Calu3 (cell line): ENCODE measurements at regions not wholly inside any gene's neighbourhood (a gene's known extent, or its start where the extent isn't known, plus 50 kb on each side); places are given as distances from the start of the nearest gene placed in this dataset.

Source experiments
- BruUV-seq: library from RNA; stranded (reverse); fragments of 400-500 nt; replicated peaks from 2 replicates; lab custom pipeline; 2021; lab: Mats Ljungman, UMichigan
- CTCF ChIA-PET: fragments of 300-600 bp; sonication (Branson Sonifier 250); formaldehyde crosslinking; loops from one replicate; lab custom pipeline; 2022; ENCODE audit warnings: antibody characterized with exemption; lab: Charles Lee
- DNase-seq: peaks from one replicate; pipeline ENCODE4 v3.0.0; 2022
- H3K27ac Mint-ChIP-seq: one replicate; pipeline ENCODE4 v1.8.0; 2022; ENCODE audit warnings: mixed read lengths; ENCODE audit not compliant: unreplicated experiment
- H3K27me3 Mint-ChIP-seq: one replicate; pipeline ENCODE4 v1.8.0; 2022; ENCODE audit warnings: mixed read lengths; ENCODE audit not compliant: unreplicated experiment
- H3K36me3 Mint-ChIP-seq: one replicate; pipeline ENCODE4 v1.8.0; 2022; ENCODE audit warnings: mild to moderate bottlenecking, moderate library complexity, mixed read lengths; ENCODE audit not compliant: insufficient read depth, unreplicated experiment
- H3K4me1 Mint-ChIP-seq: one replicate; pipeline ENCODE4 v1.8.0; 2022; ENCODE audit warnings: mild to moderate bottlenecking, low read depth, mixed read lengths; ENCODE audit not compliant: unreplicated experiment
- H3K4me3 Mint-ChIP-seq: one replicate; pipeline ENCODE4 v1.8.0; 2022; ENCODE audit warnings: mild to moderate bottlenecking, low read depth, moderate library complexity, mixed read lengths; ENCODE audit not compliant: unreplicated experiment
- H3K9me3 Mint-ChIP-seq: one replicate; pipeline ENCODE4 v1.8.0; 2022; ENCODE audit warnings: low read depth, mixed read lengths; ENCODE audit not compliant: unreplicated experiment
- intact Hi-C: fragments of 100-400 bp; cut with micrococcal nuclease; formaldehyde crosslinking; loops from one replicate; pipeline ENCODE4 v1.10.0; 2022; ENCODE audit not compliant: unreplicated experiment
- TF ChIP-seq, protein P1 (sequence below): fragments of 200-600 bp; IDR thresholded peaks from one replicate; pipeline ENCODE4 v1.8.0; 2022; ENCODE audit warnings: antibody characterized with exemption; ENCODE audit not compliant: unreplicated experiment

DNA sequence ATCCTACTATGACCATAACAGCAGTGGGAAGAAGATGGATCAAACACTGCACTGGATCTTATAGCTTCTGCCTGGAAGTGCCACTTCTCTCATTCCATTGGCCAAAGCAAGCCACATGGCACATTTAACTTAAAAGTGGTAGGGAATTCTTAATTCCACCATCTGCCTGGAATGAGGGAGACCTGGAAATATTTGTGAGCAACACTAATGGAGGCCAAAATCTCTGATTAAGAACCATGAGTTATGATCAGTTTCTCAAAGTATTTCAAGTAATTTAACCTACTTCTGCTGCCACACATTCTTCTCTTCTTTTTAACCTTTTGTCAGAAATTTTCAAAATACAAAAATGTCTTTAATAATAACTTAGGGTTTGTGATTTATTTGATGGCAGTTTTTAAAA is 154.0 kb upstream of the C1orf87 start:
- Mint-ChIP-seq H3K27ac (peak overlapping the region; percentile 27), H3K4me3 (no peak overlapping the region), H3K36me3 (no peaks in the 10 kb centered on the region), H3K4me1 (no peaks in the 10 kb centered on the region), H3K27me3 (no peaks in the 10 kb centered on the region), H3K9me3 (peaks cover 3% of the 10 kb centered on the region)
- intact Hi-C loops: no loop called here
- TF ChIP-seq, protein P1, sequence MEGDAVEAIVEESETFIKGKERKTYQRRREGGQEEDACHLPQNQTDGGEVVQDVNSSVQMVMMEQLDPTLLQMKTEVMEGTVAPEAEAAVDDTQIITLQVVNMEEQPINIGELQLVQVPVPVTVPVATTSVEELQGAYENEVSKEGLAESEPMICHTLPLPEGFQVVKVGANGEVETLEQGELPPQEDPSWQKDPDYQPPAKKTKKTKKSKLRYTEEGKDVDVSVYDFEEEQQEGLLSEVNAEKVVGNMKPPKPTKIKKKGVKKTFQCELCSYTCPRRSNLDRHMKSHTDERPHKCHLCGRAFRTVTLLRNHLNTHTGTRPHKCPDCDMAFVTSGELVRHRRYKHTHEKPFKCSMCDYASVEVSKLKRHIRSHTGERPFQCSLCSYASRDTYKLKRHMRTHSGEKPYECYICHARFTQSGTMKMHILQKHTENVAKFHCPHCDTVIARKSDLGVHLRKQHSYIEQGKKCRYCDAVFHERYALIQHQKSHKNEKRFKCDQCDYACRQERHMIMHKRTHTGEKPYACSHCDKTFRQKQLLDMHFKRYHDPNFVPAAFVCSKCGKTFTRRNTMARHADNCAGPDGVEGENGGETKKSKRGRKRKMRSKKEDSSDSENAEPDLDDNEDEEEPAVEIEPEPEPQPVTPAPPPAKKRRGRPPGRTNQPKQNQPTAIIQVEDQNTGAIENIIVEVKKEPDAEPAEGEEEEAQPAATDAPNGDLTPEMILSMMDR: no peak
- BruUV-seq: no TSS peak
- no peak for DNase-seq
- CTCF ChIA-PET: no interaction called here

DNA sequence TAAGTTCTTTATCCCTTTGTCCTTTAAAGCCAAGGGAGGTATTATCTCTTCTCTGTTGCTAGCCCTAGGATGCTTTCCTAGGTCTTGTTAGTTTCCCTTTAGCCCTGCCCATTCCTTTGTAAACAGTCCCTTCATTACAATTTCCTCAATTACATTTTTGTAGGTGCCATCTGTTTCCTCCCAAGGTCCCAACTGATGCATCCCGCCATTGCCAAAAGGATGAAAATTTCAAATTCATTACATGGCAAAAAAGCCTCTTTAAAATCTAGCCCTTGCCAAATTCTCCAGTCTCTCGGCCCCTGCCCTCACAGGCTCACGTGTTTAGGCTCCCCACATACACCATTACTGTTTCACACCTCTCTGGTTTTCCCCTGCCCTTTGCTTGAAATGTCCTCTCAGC is 151.9 kb upstream of the C1orf87 start:
- TF ChIP-seq, protein P1: no peak
- BruUV-seq: no TSS peak
- no peak for DNase-seq
- Mint-ChIP-seq H3K36me3 (no peaks in the 10 kb centered on the region), H3K4me1 (no peaks in the 10 kb centered on the region), H3K9me3 (peaks cover 3% of the 10 kb centered on the region), H3K27me3 (no peaks in the 10 kb centered on the region), H3K27ac (no peak overlapping the region), H3K4me3 (no peak overlapping the region)
- intact Hi-C loops: no loop called here
- CTCF ChIA-PET: no interaction called here

DNA sequence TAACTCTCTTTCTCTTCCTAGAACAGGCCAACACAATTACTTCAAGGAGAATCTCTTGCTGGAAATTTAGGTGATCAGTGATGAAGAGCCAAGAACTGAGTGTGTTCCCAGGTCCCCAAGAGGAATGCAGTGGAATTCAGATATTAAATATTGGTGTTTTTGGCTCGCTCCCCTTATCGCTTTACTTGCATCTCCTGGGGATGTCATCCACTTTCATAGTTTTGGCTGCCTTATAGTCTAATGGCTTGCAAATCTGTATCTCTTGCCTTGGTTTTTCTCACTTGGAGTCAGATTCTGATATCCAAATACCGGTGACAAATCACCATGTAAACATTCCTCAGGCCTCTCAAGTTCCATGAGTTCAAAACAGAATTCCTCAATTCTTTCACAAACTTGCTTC is 151.0 kb upstream of the C1orf87 start:
- no peak for DNase-seq
- intact Hi-C loops: no loop called here
- Mint-ChIP-seq H3K36me3 (no peaks in the 10 kb centered on the region), H3K27me3 (no peaks in the 10 kb centered on the region), H3K27ac (no peak overlapping the region), H3K4me1 (no peaks in the 10 kb centered on the region), H3K4me3 (no peak overlapping the region), H3K9me3 (peaks cover 3% of the 10 kb centered on the region)
- CTCF ChIA-PET: no interaction called here
- TF ChIP-seq, protein P1: no peak
- no TSS peak for BruUV-seq

DNA sequence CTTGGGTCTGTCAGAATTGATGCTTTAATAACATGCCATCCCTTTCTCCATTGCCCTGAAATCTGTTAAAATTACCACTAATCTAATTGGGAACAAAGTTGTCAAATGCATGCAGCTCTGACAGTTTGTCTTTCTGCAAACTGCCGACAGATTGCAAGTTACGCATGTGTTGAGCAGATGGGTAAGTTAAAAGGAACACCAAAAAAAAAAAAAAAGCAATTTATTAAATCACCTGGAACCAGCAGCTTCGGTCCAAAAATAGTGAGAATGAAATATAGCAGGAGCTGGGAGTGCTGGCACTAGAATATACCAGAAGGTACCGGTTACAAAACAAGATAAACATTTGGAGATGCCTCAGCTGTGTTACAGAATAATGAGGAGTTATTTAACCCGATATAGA is 149.6 kb upstream of the C1orf87 start:
- Mint-ChIP-seq H3K9me3 (peaks cover 5% of the 10 kb centered on the region), H3K27ac (no peak overlapping the region), H3K4me1 (no peaks in the 10 kb centered on the region), H3K27me3 (no peaks in the 10 kb centered on the region), H3K36me3 (no peaks in the 10 kb centered on the region), H3K4me3 (no peak overlapping the region)
- DNase-seq: no peak
- intact Hi-C loops: no loop called here
- TF ChIP-seq, protein P1: no peak
- CTCF ChIA-PET: no interaction called here
- BruUV-seq: no TSS peak
